Ovary (tissue), 3 donors: ENCODE measurements at regions not wholly inside any gene's neighbourhood (a gene's known extent, or its start where the extent isn't known, plus 50 kb on each side); places are given as distances from the start of the nearest gene placed in this dataset.

ENCODE experiments used
- EP300 ChIP-seq: sonication (generic); formaldehyde crosslinking; IDR thresholded peaks from one replicate; pipeline ENCODE4 v1.6.1; 2017; ENCODE audit warnings: antibody characterized with exemption
- TF ChIP-seq, protein P1 (sequence below), 3 donors: fragments of 450-650 bp in 2 of 3; fragments of 200-600 bp in 1 of 3; IDR thresholded peaks; one replicate each; pipeline versions ENCODE4 v1.5.1 to v1.8.0; 2016 to 2022; ENCODE audit warnings: antibody characterized with exemption in 3 of 3, mild to moderate bottlenecking in 1 of 3
- donor health status: DM: no; HTN: no; CAD: no.

DNA sequence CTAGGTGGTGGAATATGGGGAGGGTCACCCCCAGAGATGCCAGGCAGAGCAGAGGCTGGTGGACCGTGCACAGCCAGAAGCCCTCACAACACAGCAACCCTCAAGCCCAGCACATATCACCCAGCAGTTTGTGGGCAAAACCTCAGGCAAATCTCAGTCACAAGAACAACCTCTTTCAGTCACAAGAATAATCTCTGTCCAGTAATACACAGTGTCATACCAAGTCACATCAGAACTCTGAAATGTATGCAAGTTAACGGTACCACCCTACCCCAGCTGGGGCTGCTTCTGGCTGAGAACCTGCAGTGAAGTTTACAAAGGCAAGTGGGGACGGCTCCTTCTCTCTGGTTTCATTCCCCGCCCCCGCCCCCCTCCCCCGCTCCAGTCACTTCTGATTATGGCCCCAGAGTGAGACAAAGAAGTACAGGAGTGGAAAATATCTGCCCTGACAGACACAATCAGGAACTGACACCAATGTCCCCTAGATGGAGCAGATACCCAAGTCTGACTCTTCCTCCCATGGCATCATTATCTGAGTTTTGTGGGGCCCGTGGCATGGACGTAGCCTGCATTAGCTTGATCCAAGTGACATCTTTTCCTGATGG lies 480.9 kb upstream of the TMEM132C start:
- no peak for TF ChIP-seq EP300
- TF ChIP-seq, protein P1, sequence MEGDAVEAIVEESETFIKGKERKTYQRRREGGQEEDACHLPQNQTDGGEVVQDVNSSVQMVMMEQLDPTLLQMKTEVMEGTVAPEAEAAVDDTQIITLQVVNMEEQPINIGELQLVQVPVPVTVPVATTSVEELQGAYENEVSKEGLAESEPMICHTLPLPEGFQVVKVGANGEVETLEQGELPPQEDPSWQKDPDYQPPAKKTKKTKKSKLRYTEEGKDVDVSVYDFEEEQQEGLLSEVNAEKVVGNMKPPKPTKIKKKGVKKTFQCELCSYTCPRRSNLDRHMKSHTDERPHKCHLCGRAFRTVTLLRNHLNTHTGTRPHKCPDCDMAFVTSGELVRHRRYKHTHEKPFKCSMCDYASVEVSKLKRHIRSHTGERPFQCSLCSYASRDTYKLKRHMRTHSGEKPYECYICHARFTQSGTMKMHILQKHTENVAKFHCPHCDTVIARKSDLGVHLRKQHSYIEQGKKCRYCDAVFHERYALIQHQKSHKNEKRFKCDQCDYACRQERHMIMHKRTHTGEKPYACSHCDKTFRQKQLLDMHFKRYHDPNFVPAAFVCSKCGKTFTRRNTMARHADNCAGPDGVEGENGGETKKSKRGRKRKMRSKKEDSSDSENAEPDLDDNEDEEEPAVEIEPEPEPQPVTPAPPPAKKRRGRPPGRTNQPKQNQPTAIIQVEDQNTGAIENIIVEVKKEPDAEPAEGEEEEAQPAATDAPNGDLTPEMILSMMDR (IDR thresholded peaks at IDR 0.05), result no peak
